GM18870 (cell line): ENCODE measurements at regions not wholly inside any gene's neighbourhood (a gene's known extent, or its start where the extent isn't known, plus 50 kb on each side); places are given as distances from the start of the nearest gene placed in this dataset.

Source experiments
- ATAC-seq: cut with Tn5 transposase; IDR thresholded peaks from one replicate; pipeline ENCODE4 v1.9.1; 2021; ENCODE audit warnings: moderate library complexity; ENCODE audit not compliant: unreplicated experiment

GRCh38 chr15:95588056-95588455 is 742.4 kb upstream of the NR2F2 start:
- no peak for ATAC-seq

- no peak for ATAC-seq
Observed at GRCh38 chr15:95590533-95591044, 739.9 kb upstream of the NR2F2 start.

GRCh38 chr15:95591270-95591669 is 739.2 kb upstream of the NR2F2 start:
- no peak for ATAC-seq

- no peak for ATAC-seq
Observed at GRCh38 chr15:95591886-95592285, 738.6 kb upstream of the NR2F2 start.

GRCh38 chr15:95594496-95594895 is 736.0 kb upstream of the NR2F2 start:
- ATAC-seq, result no peak

- ATAC-seq, result no peak
Observed at GRCh38 chr15:95595759-95596158, 734.7 kb upstream of the NR2F2 start.

GRCh38 chr15:95596496-95596895 is 734.0 kb upstream of the NR2F2 start:
- ATAC-seq, result no peak

- ATAC-seq, result no peak
Observed at GRCh38 chr15:95598251-95598855, 732.1 kb upstream of the NR2F2 start.

GRCh38 chr15:95600367-95600766 is 730.1 kb upstream of the NR2F2 start:
- ATAC-seq, result no peak

GRCh38 chr15:95600884-95601283 is 729.6 kb upstream of the NR2F2 start:
- no peak for ATAC-seq

GRCh38 chr15:95601525-95601924 is 729.0 kb upstream of the NR2F2 start:
- no peak for ATAC-seq

GRCh38 chr15:95603802-95604201 is 726.7 kb upstream of the NR2F2 start:
- no peak for ATAC-seq

- no peak for ATAC-seq
Observed at GRCh38 chr15:95604634-95605036, 725.9 kb upstream of the NR2F2 start.

GRCh38 chr15:95605098-95605497 is 725.4 kb upstream of the NR2F2 start:
- no peak for ATAC-seq

- no peak for ATAC-seq
Observed at GRCh38 chr15:95606551-95606950, 723.9 kb upstream of the NR2F2 start.

- no peak for ATAC-seq
Observed at GRCh38 chr15:95608371-95608770, 722.1 kb upstream of the NR2F2 start.

GRCh38 chr15:95609096-95609495 is 721.4 kb upstream of the NR2F2 start:
- ATAC-seq, result no peak

- no peak for ATAC-seq
Observed at GRCh38 chr15:95610945-95611344, 719.6 kb upstream of the NR2F2 start.

GRCh38 chr15:95615436-95615835 is 715.1 kb upstream of the NR2F2 start:
- ATAC-seq, result no peak

- ATAC-seq, result no peak
Observed at GRCh38 chr15:95616306-95616705, 714.2 kb upstream of the NR2F2 start.

GRCh38 chr15:95620934-95621579 is 709.4 kb upstream of the NR2F2 start:
- peak; percentile 89 for ATAC-seq

GRCh38 chr15:95622843-95623242 is 707.7 kb upstream of the NR2F2 start:
- ATAC-seq, result no peak

GRCh38 chr15:95624100-95624499 is 706.4 kb upstream of the NR2F2 start:
- ATAC-seq, result no peak
